ENCODE measurements at regions not wholly inside any gene's neighbourhood (a gene's known extent, or its start where the extent isn't known, plus 50 kb on each side); places are given as distances from the start of the nearest gene placed in this dataset.

DNA sequence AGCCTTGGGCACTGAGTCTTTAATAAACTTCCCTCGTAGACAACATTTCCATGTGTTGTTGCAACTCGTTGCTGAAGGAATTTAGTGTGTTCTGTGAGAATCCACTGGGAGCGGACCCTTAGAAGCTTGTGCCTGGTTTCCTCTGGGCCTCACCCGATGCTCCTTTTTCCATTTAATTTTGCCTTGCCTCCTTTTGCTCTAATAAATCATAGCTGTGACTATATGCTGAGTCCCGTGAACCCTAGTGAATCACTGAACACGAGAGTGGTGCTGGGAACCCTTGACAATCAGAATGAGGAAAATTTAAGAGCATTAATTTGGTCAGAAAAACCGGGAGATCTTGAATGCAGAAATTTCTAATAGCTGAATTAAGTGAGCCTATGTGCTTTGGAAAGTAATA, 291.1 kb upstream of the ZNF608 start:
- peaks cover 3% of the 10 kb centered on the region for H3K9me3 Mint-ChIP-seq
- H3K27me3 Mint-ChIP-seq (ENCODE audit: insufficient read depth), result no peaks in the 10 kb centered on the region
- no peaks in the 10 kb centered on the region for H3K36me3 Mint-ChIP-seq (ENCODE audit: low read depth)
- no peak overlapping the region for H3K27ac Mint-ChIP-seq
- no peak for DNase-seq (ENCODE audit: low spot score)
- no peaks in the 10 kb centered on the region for H3K4me1 Mint-ChIP-seq (ENCODE audit: low read depth)
- H3K4me3 Mint-ChIP-seq, result no peak overlapping the region
- intact Hi-C loops (cut with micrococcal nuclease), result no loop called here

DNA sequence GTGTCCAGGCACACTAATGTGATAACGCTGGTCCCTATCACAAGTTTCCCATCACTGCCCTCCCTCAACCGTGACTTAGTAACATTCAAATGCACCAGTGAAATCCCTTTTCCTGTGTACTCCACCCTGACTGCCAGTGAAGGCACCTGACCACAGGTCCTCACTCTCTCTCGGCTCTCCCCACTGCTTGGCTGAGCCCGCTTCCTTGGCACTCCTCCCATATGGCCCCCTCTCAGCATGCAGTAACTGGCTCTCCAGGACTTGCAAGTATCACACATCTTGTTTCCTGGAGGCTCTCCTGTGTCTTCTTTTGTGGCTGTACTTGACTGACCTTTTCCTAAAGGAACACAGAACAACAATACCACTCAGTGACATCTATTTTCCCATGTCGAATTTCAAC, 292.0 kb upstream of the ZNF608 start:
- no peak overlapping the region for H3K27ac Mint-ChIP-seq
- DNase-seq (ENCODE audit: low spot score), result no peak
- no peaks in the 10 kb centered on the region for H3K27me3 Mint-ChIP-seq (ENCODE audit: insufficient read depth)
- peaks cover 3% of the 10 kb centered on the region for H3K9me3 Mint-ChIP-seq
- no peaks in the 10 kb centered on the region for H3K36me3 Mint-ChIP-seq (ENCODE audit: low read depth)
- intact Hi-C loops (cut with micrococcal nuclease), result no loop called here
- H3K4me3 Mint-ChIP-seq, result no peak overlapping the region
- H3K4me1 Mint-ChIP-seq (ENCODE audit: low read depth), result no peaks in the 10 kb centered on the region

DNA sequence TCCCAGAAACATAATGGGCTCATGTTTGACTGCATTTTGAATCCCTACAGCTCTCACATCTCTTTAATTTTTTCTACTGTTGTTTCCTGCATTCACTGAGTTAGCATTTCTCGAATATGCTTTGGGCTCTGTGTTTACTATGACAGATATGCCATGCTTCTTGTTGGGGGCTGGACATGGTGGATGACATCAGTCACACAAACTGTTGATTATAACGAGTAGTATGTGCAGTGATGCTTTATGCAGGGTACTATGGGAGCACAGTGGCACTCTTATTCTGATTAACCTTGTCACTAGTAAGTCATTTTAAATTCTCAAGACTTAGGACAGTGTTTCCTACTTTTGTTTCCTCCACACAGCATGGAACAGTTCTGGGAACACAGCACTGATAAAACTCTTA, 295.4 kb upstream of the ZNF608 start:
- intact Hi-C loops (cut with micrococcal nuclease), result no loop called here
- H3K27me3 Mint-ChIP-seq (ENCODE audit: insufficient read depth), result no peaks in the 10 kb centered on the region
- H3K9me3 Mint-ChIP-seq, result peaks cover 3% of the 10 kb centered on the region
- no peaks in the 10 kb centered on the region for H3K4me1 Mint-ChIP-seq (ENCODE audit: low read depth)
- DNase-seq (ENCODE audit: low spot score), result no peak
- H3K4me3 Mint-ChIP-seq, result no peak overlapping the region
- H3K27ac Mint-ChIP-seq, result no peak overlapping the region
- H3K36me3 Mint-ChIP-seq (ENCODE audit: low read depth), result no peaks in the 10 kb centered on the region

DNA sequence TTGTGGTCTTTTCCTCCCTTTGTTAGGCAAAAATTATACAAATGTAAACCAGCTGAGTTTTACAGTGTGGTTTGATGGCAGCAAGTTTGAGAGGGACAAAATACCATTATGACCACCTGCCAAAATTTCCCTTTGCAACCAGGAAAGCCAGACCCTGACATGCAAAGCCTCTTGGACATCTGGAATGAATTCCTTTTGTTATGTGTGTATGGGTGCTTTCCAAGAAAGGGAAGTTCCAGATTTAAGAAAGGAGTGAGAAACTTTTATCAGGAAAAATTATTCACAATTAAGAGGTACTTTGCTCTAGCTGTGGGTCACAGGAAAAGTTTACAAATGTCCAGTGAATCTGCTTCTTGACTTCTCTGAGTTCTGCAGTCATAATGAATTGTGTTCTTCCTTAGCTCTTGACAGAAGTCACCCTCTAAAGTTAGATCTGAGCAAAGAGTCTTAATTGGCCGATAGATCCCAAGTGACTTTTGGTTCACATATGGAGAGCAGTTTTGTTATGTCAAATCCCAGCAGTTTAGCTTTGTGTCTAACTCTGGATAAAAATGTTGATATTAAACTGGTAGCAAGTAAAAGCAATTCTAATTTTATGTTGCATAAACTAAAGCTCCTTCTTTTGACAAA, 295.9 kb upstream of the ZNF608 start:
- DNase-seq (ENCODE audit: low spot score), result no peak
- no peak overlapping the region for H3K4me3 Mint-ChIP-seq
- no peaks in the 10 kb centered on the region for H3K27me3 Mint-ChIP-seq (ENCODE audit: insufficient read depth)
- intact Hi-C loops (cut with micrococcal nuclease), result no loop called here
- H3K36me3 Mint-ChIP-seq (ENCODE audit: low read depth), result no peaks in the 10 kb centered on the region
- H3K27ac Mint-ChIP-seq, result no peak overlapping the region
- H3K9me3 Mint-ChIP-seq, result peaks cover 3% of the 10 kb centered on the region
- no peaks in the 10 kb centered on the region for H3K4me1 Mint-ChIP-seq (ENCODE audit: low read depth)

DNA sequence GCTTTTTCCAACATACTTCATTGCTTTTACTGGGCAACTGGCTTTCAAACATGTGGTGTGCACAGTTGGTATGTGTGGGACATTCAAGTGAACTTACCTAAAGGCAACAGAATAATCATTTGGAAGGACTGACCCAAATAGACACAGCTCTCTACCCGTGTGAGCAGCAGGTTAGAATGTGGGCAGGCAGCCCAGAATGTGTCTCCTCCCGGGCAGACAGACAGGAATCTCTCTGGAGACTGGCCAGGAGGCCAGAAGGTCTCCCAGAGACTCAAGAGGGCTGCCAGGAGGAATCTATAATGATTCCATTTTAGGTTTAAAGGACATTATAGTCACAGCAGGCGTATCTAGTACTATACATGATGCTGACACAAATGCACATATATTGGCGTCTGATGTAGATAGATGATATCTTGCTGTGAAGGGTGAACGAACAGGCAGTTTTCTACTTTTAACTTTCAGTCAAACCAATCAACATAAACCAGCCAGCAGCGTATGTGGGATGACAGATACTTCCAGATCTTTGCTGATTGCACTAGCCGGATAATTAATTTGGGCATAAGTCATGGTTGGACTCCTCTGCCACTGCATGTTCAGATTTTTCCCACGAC, 297.4 kb upstream of the ZNF608 start:
- no peaks in the 10 kb centered on the region for H3K9me3 Mint-ChIP-seq
- no peaks in the 10 kb centered on the region for H3K27me3 Mint-ChIP-seq (ENCODE audit: insufficient read depth)
- H3K4me1 Mint-ChIP-seq (ENCODE audit: low read depth), result no peaks in the 10 kb centered on the region
- DNase-seq (ENCODE audit: low spot score), result no peak
- intact Hi-C loops (cut with micrococcal nuclease), result no loop called here
- H3K4me3 Mint-ChIP-seq, result no peak overlapping the region
- no peaks in the 10 kb centered on the region for H3K36me3 Mint-ChIP-seq (ENCODE audit: low read depth)
- no peak overlapping the region for H3K27ac Mint-ChIP-seq

DNA sequence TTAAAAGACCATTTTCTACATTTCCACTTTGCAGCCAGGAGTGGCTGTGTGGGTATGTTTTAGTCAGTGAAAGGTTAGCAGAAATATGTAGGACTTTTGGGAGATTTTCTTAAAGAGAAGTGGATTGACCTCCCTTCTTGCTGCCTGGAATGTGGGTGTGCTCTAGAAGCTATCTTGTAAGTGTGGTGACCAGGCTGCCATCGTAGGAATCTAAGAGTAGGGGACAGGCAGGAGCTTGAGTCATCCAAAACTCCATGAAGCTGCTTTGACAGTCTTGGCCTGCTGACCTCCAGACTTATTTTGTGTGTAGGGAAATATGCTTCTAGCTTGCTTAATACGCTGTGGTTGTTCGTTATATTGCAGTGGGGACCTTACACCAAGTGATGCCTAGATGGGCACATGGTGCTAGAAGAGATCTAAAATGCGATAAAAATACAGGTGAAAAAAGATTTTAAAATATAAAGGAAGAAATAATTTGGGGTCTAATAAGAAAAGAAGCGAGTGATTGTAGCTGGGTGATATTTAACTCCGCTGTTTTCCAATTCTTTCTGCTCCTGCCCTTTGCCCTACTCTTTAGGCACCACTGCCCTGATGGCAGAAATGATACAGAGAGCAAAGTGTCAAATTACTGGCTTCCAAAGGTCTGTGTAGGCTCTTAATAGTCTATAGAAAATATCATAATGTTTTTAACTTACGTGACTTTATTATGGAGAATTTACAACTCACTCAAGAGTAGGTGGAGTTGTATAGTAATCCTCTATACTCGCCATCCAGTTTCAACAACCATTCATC, 298.2 kb upstream of the ZNF608 start:
- H3K27ac Mint-ChIP-seq, result no peak overlapping the region
- H3K27me3 Mint-ChIP-seq (ENCODE audit: insufficient read depth), result no peaks in the 10 kb centered on the region
- H3K4me3 Mint-ChIP-seq, result no peak overlapping the region
- no peaks in the 10 kb centered on the region for H3K9me3 Mint-ChIP-seq
- DNase-seq (ENCODE audit: low spot score), result no peak
- no peaks in the 10 kb centered on the region for H3K36me3 Mint-ChIP-seq (ENCODE audit: low read depth)
- intact Hi-C loops (cut with micrococcal nuclease), result no loop called here
- H3K4me1 Mint-ChIP-seq (ENCODE audit: low read depth), result no peaks in the 10 kb centered on the region

DNA sequence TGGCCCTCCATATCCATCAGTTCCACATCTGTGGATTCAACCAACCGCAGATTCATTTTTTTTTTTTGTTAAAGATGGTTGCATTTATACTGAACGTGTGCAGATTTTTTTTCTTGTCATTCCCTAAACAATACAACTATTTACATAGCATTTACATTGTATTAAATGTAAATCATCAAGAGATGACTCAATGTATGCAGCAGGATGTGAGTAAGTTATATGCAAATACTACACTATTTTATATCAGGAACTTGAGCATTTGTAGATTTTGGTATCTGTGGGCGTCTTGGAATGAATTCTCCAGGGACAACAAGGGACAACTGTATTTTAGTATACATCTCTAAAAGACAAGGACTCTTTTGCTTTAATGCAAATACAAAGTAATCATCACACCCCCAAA, 299.2 kb upstream of the ZNF608 start:
- intact Hi-C loops (cut with micrococcal nuclease), result no loop called here

DNA sequence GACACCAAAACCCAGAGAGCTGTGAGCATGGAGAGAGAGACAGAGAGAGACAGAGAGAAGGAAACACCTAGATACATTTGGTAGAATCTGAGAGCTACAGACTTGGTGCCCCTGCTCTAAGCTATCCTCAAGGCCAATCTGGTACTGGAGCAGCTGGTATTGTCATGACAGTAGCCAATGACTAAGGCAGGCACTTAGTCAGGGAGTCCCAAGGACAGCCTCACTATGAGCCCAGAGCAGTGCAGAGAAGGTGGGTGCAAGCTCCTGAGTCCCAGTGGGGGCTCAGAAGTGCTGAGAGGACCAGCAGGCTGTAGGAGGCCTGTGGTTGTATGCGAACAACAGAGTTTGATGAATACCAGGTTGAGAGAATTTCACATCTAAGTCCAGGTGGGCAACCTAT, 300.4 kb upstream of the ZNF608 start:
- intact Hi-C loops (cut with micrococcal nuclease), result no loop called here
- Mint-ChIP-seq H3K4me1 (ENCODE audit: low read depth) (no peaks in the 10 kb centered on the region), H3K27me3 (ENCODE audit: insufficient read depth) (no peaks in the 10 kb centered on the region), H3K36me3 (ENCODE audit: low read depth) (no peaks in the 10 kb centered on the region), H3K27ac (no peak overlapping the region), H3K4me3 (no peak overlapping the region), H3K9me3 (no peaks in the 10 kb centered on the region)
- DNase-seq (ENCODE audit: low spot score), result no peak

More for the DNA sequence above, 299.2 kb upstream of the ZNF608 start:
- H3K36me3 Mint-ChIP-seq (ENCODE audit: low read depth), result no peaks in the 10 kb centered on the region
- no peaks in the 10 kb centered on the region for H3K9me3 Mint-ChIP-seq
- no peak overlapping the region for H3K27ac Mint-ChIP-seq
- no peak for DNase-seq (ENCODE audit: low spot score)
- no peak overlapping the region for H3K4me3 Mint-ChIP-seq
- no peaks in the 10 kb centered on the region for H3K4me1 Mint-ChIP-seq (ENCODE audit: low read depth)
- H3K27me3 Mint-ChIP-seq (ENCODE audit: insufficient read depth), result no peaks in the 10 kb centered on the region

DNA sequence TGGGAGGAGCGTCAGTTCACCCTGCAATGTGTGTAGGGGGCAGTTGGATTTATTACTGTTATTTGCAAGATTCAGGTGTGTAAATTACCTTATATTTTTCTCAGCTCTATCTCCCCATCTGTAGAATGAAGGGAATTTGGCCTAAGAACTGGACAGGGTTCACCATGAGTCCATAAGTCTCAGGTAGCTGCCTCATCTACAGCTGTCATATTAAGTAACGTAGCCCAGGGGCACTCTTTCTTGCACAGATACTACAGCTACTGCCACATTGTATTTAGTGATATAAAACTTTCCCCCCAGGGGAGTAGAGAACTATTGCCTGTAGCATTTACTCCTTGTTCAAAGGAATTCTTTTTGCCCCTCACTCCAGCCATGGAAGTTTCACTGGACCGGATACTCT, 301.4 kb upstream of the ZNF608 start:
- no peak overlapping the region for H3K4me3 Mint-ChIP-seq
- no peaks in the 10 kb centered on the region for H3K9me3 Mint-ChIP-seq
- no peaks in the 10 kb centered on the region for H3K4me1 Mint-ChIP-seq (ENCODE audit: low read depth)
- no peak overlapping the region for H3K27ac Mint-ChIP-seq
- H3K36me3 Mint-ChIP-seq (ENCODE audit: low read depth), result no peaks in the 10 kb centered on the region
- H3K27me3 Mint-ChIP-seq (ENCODE audit: insufficient read depth), result no peaks in the 10 kb centered on the region
- intact Hi-C loops (cut with micrococcal nuclease), result no loop called here
- no peak for DNase-seq (ENCODE audit: low spot score)

DNA sequence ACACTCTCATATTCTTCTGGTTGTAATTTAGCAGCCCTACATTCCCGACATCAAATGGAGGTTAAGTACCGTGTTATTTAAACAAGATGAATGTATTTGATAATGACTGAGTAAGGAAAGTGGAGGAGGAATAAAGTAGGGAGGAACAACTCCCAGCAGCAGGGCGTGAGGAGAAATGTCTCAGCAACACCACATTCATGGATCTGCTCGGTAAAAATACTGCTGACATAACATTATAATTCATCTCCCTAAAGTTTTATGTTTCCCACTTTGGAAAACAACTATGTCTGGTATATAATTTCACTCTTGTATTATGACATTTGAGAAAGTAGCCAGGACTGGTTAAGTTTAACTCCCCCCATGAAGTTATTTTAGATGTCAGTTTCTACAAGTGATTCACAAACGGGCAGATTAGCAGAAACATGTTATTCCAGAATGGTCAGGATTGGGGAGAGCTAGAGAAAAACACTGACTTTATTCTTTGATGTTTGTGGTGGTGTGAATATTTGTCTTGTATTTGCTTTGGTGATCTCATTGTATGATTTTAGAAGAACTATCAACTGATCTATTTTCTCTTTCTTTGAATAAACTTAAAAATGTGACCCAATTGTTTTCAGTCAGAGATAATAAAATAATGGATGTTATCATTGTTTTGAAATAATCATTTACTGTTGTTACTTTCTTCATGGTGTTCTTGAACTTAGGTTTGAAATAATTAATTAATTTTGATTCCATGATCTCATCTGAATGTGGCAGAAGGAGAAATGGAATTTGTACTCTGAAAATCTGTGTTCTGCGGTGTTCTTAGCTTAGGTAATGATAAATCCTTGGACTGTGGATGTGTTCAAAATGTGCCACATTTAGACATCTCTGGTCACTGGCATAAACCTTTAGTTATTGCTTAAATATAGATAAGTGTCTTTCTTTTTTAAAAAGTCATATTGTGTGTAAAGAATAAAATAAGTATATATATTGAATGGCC, 303.6 kb upstream of the ZNF608 start:
- Mint-ChIP-seq H3K27ac (no peak overlapping the region), H3K9me3 (no peaks in the 10 kb centered on the region), H3K27me3 (ENCODE audit: insufficient read depth) (no peaks in the 10 kb centered on the region), H3K4me1 (ENCODE audit: low read depth) (no peaks in the 10 kb centered on the region), H3K4me3 (no peak overlapping the region), H3K36me3 (ENCODE audit: low read depth) (no peaks in the 10 kb centered on the region)
- intact Hi-C loops (cut with micrococcal nuclease), result no loop called here
- no peak for DNase-seq (ENCODE audit: low spot score)

DNA sequence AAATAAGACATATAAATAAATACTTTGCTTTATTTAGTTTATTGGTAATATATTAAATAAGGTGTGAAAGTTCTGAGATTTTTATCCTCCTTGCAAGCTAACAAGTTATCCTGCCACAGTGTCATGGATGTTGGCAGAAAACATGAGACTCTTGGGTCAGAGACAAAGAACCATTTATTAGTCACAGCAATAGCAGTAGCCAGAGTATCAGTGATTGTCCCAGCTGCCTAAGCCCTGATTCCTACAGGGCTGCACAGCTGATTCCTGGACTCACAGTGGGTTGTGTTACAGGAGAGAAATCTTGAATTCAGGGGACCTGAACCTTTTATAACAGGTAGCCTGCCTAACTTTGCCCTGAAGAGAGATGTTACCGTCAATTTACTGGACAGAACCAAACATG, 304.5 kb upstream of the ZNF608 start:
- no peaks in the 10 kb centered on the region for H3K4me1 Mint-ChIP-seq (ENCODE audit: low read depth)
- no peaks in the 10 kb centered on the region for H3K36me3 Mint-ChIP-seq (ENCODE audit: low read depth)
- no peak for DNase-seq (ENCODE audit: low spot score)
- no peaks in the 10 kb centered on the region for H3K9me3 Mint-ChIP-seq
- intact Hi-C loops (cut with micrococcal nuclease), result no loop called here
- no peaks in the 10 kb centered on the region for H3K27me3 Mint-ChIP-seq (ENCODE audit: insufficient read depth)
- no peak overlapping the region for H3K27ac Mint-ChIP-seq
- no peak overlapping the region for H3K4me3 Mint-ChIP-seq

DNA sequence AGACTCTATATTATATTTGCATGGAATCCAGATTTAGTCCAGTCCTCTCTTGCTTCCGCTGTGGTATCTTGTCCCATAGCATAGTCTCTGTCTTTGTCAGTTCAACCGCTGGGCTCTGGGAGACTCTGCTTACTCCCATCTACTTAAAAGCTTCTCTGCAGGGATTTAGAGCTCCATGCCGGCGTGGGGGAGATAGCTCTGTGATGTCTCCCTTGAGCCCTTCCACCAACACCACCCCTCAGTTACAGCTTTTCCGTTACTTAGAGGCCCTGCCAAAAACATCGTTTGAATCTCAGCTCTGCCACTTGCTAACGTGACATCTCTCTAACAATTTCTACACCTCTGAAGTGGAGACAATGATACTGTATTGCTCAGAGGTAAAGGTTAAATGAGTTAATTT, 306.1 kb upstream of the ZNF608 start:
- Mint-ChIP-seq H3K4me3 (no peak overlapping the region), H3K36me3 (ENCODE audit: low read depth) (no peaks in the 10 kb centered on the region), H3K9me3 (no peaks in the 10 kb centered on the region), H3K4me1 (ENCODE audit: low read depth) (no peaks in the 10 kb centered on the region), H3K27ac (no peak overlapping the region), H3K27me3 (ENCODE audit: insufficient read depth) (no peaks in the 10 kb centered on the region)
- intact Hi-C loops (cut with micrococcal nuclease), result no loop called here
- DNase-seq (ENCODE audit: low spot score), result no peak

DNA sequence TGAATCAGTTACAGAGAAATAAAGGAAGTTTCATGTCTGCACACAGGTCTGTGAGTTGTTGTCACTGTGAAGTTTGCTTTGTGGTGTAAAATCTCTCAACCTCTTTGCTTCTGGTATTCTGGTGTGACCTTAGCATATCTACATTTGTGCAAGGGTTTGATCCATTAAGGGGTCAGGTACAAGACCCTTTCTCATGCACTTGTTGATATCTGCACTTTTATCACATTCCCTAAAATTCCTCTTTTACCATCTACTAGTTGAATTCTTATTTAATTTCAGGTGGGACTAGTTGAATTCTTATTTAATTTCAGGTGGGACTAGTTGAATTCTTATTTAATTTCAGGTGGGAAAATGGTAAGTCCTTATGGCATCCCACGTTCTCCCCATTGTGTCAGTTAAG, 306.7 kb upstream of the ZNF608 start:
- Mint-ChIP-seq H3K27me3 (ENCODE audit: insufficient read depth) (no peaks in the 10 kb centered on the region), H3K36me3 (ENCODE audit: low read depth) (no peaks in the 10 kb centered on the region), H3K4me1 (ENCODE audit: low read depth) (no peaks in the 10 kb centered on the region), H3K27ac (no peak overlapping the region), H3K9me3 (no peaks in the 10 kb centered on the region), H3K4me3 (no peak overlapping the region)
- intact Hi-C loops (cut with micrococcal nuclease), result no loop called here
- no peak for DNase-seq (ENCODE audit: low spot score)

Data from activated T-helper 1 cell treated with anti-CD3 and anti-CD28 coated beads, Interleukin-12 subunit alpha, Interleukin-12 subunit beta, Interleukin-2, Interleukin-4 antibody, amounts not matched to agents 30 ng/mL and 10 ng/mL and 1 ng/mL, durations not matched to agents 14 hours and 24 hours and 36 hours (primary cell).